GM19467 (cell line): ENCODE measurements at regions not wholly inside any gene's neighbourhood (a gene's known extent, or its start where the extent isn't known, plus 50 kb on each side); places are given as distances from the start of the nearest gene placed in this dataset.

ENCODE experiments used
- ATAC-seq: cut with Tn5 transposase; IDR thresholded peaks from one replicate; pipeline ENCODE4 v1.9.1; 2021; ENCODE audit warnings: mild to moderate bottlenecking, moderate library complexity; ENCODE audit not compliant: unreplicated experiment

- no peak for ATAC-seq
Measured at GRCh38 chr3:168539909-168540308, 444.2 kb upstream of the GOLIM4 start.

GRCh38 chr3:168534761-168535160 is 439.0 kb upstream of the GOLIM4 start:
- ATAC-seq, result no peak

GRCh38 chr3:168533600-168533999 is 437.9 kb upstream of the GOLIM4 start:
- no peak for ATAC-seq

- no peak for ATAC-seq
Measured at GRCh38 chr3:168532135-168532534, 436.4 kb upstream of the GOLIM4 start.

GRCh38 chr3:168531116-168531515 is 435.4 kb upstream of the GOLIM4 start:
- ATAC-seq, result no peak

- ATAC-seq, result no peak
Measured at GRCh38 chr3:168524129-168524528, 428.4 kb upstream of the GOLIM4 start.

GRCh38 chr3:168517249-168518071 is 421.7 kb upstream of the GOLIM4 start:
- ATAC-seq, result no peak

GRCh38 chr3:168514252-168514651 is 418.5 kb upstream of the GOLIM4 start:
- no peak for ATAC-seq

- ATAC-seq, result no peak
Measured at GRCh38 chr3:168512802-168513201, 417.1 kb upstream of the GOLIM4 start.

GRCh38 chr3:168511428-168512014 is 415.8 kb upstream of the GOLIM4 start:
- ATAC-seq, result no peak

GRCh38 chr3:168506589-168506988 is 410.9 kb upstream of the GOLIM4 start:
- no peak for ATAC-seq

GRCh38 chr3:168501570-168501969 is 405.8 kb upstream of the GOLIM4 start:
- no peak for ATAC-seq

GRCh38 chr3:168498194-168498593 is 402.5 kb upstream of the GOLIM4 start:
- no peak for ATAC-seq

GRCh38 chr3:168497741-168498140 is 402.0 kb upstream of the GOLIM4 start:
- ATAC-seq, result no peak

GRCh38 chr3:168497183-168497582 is 401.5 kb upstream of the GOLIM4 start:
- no peak for ATAC-seq

- no peak for ATAC-seq
Measured at GRCh38 chr3:168495932-168496331, 400.2 kb upstream of the GOLIM4 start.

- no peak for ATAC-seq
Measured at GRCh38 chr3:168495270-168495669, 399.5 kb upstream of the GOLIM4 start.

- ATAC-seq, result no peak
Measured at GRCh38 chr3:168493412-168494205, 397.9 kb upstream of the GOLIM4 start.

GRCh38 chr3:168490981-168491380 is 395.3 kb upstream of the GOLIM4 start:
- ATAC-seq, result no peak

GRCh38 chr3:168489301-168489700 is 393.6 kb upstream of the GOLIM4 start:
- no peak for ATAC-seq

GRCh38 chr3:168485936-168486335 is 390.2 kb upstream of the GOLIM4 start:
- no peak for ATAC-seq
